HG02759 (cell line): ENCODE measurements at regions not wholly inside any gene's neighbourhood (a gene's known extent, or its start where the extent isn't known, plus 50 kb on each side); places are given as distances from the start of the nearest gene placed in this dataset.

Source experiments
- ATAC-seq: cut with Tn5 transposase; IDR thresholded peaks from one replicate; pipeline ENCODE4 v1.9.1; 2021; ENCODE audit warnings: mild to moderate bottlenecking, moderate library complexity; ENCODE audit not compliant: unreplicated experiment

DNA sequence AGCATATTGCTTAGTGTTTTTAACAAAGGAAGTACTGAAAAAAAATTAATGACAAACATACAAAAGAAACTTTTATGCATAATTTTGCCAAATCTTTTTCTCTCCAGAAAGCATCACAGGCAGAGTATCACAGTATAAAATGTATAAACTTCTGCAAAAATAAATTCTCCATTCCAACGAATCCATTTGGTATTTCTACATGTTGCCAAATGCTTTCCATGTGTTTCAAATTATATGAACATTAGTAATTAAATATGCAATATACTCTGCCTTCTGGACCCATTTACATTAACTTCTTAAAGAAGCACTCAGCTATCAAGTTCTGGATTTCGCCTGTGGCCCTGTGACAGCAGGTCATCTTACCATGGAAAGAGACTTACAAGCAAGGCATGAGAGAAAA, 189.1 kb upstream of the ALCAM start:
- no peak for ATAC-seq

DNA sequence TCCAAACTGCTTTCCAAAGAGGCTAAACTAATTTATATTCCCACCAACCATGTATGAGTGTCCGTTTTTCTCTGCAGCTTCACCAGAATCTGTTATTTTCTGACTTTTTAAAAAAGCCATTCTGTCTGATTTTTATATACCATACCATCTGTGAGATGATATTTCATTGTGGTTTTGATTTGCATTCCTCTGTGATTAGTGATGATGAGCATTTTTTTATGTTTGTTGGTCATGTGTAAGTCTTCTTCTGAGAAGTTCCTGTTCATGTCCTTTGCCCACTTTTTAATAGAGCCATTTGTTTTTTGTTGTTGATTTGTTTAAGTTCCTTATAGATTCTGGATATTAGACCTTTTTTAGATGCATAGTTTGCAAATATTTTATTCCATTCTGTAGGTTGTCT, 179.4 kb upstream of the ALCAM start:
- no peak for ATAC-seq

DNA sequence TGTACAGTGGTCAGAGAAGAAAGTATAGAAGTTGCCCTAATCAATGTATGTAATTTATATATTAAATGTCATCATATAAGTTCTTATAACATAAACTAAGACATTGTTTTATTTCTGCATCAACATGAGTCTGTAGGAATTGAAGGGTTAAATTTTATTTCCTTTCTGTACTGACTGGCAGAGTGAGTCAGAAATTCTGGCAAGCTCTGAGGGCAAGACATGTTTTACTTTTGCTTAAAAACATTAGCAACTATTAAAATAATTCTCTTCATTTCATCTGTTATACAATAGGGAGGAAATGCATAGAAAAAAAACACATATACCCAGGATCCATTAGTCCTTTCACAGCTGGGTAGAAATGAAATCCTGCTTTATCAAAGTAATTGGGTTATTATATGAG, 171.4 kb upstream of the ALCAM start:
- ATAC-seq = no peak

DNA sequence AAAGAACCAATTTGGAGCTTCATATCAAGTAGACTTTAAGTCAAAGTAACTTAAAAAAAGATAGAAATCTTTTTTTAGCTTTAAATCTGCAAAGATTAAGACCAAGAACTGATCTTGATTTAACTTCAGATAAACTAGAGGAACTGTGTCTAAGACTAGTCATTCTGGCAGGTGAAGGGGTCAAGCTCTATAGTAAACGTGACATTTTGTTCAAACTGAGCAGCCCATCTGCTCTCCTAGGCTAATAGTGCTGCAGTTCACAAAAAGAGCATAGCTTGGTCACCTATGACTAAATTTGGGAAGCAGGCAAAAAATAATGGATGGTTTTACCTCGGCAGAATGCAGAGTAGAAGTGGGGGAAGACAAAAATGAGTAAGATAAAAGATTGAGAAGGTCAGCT, 168.8 kb upstream of the ALCAM start:
- ATAC-seq = no peak

DNA sequence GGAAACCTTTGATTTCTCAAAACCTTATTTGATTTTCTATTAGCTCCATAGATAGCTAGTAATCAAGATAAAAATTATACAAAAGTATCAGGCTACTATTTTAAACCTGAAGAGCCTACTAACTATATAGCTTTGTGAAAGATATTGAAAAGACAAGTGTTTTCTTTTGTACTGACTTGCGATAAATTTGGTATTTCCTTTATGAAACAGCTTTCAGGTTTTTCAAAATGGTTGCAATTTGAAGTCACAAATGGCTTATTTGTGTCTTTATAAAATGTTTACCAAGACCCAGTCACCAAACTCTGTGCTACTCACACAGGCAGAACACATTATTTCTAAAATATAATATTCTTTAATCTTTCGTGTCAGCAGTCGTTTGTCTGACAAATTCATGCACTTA, 167.5 kb upstream of the ALCAM start:
- ATAC-seq = no peak

DNA sequence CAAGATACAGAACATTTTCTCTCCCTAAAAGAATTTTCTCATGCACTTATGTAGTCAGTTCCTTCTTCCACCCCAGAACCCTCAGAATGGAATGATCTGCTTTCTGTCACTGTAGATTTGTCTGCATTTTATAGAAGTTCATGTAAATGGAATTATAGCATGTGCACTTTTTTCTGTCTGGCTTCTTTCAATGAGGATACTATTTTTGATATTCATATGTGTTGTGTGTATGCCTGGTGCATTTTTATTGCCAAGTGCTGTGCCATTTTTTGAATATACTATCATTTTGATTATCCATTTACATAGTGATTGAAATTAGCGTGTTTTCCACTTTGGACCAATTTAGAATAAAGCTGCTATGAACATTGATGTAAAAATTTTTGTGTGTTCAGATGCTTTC, 156.6 kb upstream of the ALCAM start:
- ATAC-seq = no peak

DNA sequence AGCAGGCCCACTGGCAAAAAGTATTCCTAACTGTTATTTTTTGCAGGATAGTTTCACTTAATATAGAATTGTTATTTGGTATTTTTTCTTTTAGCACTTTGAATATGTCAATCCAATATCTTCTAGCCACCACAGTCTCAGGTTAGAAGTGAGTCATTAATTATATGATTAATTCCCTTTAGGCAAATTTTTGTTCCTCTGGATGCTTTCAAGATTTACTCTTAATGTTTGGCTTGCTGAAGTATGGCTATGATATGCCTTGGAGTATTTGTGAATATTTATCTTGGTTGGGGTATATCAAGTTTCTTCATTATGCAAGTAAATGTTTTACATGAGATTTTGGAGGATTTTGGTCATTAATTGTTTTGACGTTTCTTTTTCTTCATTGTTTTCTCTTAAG, 152.1 kb upstream of the ALCAM start:
- no peak for ATAC-seq

DNA sequence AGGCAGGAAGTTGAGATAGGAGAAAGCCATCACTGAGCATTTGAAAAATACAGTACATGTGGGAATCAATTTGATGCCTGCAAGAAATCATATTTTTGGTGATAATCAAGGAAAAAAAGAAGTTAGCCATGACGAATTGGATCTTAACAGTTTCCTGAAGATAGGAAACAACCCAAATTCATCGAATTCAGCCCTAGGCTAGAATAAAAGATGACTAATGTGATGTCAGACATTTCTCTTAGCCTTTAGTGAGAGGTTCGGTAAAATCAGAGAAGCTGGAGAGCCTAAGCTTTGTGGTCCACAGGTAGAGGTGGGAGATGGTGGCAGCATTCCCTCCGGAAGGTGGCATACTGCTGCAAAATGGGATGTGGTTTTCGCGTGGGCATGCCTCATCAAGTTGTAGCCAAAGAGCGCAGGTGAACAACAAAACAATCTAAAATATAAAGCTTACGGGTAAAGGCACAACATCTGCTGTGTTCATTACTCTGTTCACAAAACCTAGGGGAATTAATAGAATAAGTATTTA, 144.1 kb upstream of the ALCAM start:
- ATAC-seq = no peak

DNA sequence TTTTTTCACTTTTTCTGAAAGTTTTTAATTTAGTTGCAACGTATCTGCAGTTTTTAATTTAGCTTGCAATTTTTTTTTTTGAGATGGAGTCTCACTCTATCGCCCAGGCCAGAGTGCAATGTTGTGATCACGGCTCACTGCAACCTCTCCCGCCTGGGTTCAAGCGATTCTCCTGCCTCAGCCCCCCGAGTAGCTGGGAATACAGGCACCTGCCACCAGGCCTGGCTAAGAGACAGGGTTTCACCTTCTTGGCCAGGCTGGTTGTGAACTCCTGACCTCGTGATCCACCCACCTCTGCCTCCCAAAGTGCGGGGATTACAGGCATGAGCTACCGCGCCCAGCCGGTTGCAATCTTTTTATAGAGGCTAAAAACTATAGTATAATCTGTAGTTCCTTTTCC, 142.9 kb upstream of the ALCAM start:
- no peak for ATAC-seq

DNA sequence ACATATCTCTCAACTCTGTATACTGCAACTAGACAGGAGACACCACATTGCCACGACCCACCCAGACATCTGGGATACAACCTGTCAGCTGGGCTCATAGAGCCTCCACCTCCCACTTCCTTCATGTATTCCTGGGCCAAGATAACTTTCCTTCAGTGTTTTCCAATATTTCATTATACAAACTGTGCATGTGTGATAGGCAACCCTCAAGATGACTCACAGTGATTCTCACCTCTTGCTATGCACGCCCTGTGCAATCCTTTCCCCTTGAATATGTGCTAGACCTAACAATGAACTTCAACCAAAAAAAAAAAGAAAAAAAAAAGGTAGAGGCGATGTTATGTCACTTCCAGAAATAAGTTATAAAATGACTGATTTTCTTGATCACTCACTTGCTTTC, 138.0 kb upstream of the ALCAM start:
- no peak for ATAC-seq

DNA sequence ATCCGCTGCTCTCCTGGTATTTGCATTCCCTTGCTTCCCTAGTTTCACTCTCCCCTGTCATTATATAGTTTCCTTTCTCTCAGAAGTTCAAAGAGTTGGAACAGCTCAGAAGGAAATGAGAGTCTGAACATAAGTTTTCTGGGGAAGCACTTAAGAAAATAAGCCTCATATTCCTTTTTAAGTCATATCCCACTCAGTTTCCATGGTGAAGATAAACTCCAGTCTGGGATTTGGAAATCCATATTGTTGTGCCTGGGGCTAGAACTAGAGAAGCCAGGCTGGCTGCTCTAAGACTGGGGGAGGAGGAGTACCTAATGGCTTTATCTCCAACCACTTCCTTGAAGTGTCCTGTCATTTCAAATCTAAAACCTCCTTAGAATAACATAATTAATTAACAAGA, 134.2 kb upstream of the ALCAM start:
- ATAC-seq = no peak

DNA sequence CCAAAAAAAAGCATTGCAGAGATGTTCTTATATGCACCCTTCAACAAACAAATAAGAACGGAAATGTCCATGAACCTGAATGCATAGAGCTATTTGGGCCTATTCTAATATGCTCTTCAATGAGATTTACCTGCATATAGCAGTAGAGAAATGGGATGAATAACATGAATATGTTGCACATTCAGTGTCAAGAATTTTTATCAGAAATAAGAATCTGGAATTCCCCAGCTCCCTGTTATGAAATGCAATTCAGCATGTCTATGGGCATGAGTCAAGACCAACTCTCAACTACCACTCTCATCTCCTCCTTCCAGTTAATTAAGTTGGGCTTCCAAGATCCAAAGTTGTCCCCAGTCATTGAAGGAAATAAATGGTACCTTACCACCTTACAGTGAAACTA, 133.7 kb upstream of the ALCAM start:
- no peak for ATAC-seq

DNA sequence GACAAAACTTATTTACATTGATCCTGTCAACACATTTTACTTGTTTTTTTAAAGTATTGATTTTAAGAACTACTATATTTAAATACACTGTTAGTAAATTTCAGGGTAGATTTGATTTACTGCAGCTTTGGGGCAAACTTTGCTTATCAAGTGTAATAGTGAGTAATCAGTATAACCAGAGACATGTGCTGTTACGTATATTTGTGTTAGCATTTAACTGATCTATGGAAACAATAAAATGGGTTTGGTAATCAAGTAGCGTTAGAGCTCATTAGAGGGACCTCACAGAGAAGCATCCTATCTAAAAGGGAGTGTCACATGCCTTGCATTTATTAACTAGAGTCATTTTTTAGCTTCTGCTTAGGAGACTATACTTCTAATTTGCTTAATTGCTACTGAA, 131.5 kb upstream of the ALCAM start:
- no peak for ATAC-seq

DNA sequence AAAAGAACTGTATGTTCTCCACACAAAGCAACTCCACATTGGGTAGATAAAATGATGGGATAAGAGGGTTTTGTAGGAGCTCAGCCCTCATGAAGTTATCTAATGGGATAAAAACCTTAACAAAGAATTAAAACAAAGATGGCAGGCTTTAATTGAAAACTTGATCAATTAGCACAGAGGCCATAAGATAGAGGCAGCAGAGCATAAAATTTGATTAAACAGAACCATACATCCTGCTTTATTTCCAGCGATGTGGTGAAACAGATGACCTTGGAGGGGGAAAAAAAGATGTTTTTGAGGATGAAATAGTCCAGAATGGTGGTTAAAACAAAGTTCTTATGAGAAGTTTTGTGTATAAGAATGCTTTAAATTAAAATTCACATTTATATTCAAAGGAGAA, 130.9 kb upstream of the ALCAM start:
- ATAC-seq = no peak

DNA sequence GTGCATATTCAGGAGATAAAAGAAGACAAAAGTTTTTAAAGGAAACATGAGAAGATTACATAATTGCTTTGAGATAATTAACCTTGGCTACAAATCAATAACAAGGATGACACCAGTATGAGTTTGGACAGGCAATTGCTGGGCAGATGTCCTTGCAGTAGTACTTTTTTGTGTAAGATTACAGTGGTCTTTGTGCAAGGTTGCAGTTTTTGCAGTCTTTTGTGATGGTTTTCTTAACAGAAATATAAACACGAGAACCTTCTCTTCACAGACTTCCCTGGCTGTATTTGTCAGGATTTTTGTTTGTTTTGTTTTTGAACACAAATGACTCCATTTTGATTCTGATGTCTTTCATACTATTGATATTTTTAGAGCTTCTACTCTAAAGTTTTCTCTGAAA, 128.3 kb upstream of the ALCAM start:
- ATAC-seq = no peak

DNA sequence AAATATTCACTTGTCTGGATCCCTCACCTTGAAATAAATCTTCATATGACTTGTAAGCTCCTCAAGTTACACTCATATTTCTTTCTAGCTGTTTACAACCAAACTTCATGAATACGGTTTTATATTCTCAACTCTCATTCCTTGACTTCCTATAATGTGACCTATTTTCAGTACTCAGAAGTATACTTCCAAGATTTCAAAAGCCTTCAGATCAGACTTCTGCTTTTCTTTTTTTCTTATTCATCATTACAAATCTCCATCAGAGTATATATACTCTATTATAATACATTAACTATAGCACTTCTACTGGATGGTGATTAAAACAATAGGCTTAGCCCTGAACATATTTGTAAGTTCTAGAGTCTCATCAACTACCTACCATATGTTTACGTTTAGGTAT, 123.6 kb upstream of the ALCAM start:
- no peak for ATAC-seq

DNA sequence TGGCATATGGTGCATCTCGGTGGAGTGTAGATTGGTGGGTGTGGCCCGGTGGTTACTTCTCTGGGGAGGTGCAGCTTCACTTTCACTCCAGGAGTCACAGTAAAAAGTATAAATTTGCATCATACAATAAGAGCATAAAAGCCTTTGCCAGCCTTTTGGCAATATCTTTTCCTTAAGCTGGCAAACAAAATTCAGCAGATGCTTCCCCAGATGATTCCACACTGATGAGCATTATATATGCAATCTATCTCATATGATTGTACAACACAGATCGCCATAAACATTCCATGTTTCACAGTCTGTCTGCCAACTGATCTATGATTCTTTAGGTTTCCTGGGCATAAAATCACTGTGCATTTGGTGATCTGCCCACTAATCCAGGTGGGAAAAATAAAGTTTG, 120.2 kb upstream of the ALCAM start:
- no peak for ATAC-seq

DNA sequence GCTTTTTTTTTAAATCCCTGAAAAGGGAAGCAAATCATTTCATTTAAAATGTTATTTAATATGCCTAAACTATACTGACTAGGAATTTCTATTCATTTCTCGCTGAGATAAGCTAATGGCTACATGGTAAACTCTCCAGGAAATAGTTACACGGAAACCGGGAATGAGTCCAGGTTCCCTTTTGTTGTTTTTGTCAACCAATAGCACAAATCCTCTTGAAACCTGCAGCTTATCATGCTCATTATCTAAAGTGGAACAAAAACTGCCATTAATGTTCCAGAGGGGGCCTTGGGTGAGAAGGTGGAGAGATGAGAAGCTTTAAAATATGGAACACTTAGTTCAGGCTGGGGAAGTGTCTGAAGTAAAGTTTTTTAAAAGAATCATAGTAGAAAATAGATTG, 113.5 kb upstream of the ALCAM start:
- no peak for ATAC-seq

DNA sequence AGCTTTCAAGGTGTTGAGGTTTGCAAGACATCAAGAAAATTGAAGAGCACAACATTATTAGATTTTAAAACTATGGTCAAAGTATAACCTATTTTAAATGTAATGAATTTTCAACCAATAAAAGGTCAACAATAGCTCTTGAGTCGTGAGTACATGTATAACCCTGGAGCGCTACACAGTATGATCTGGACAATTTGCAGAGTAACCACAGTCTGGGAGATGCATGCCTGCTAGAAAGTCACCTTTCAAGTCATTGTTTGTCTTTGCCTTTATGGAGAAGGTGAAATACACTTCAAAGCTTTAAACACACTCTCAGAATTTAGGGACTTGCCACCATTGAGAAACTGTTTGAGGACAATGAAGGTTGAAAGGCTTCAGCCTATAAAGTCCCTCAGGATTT, 112.6 kb upstream of the ALCAM start:
- ATAC-seq = no peak

DNA sequence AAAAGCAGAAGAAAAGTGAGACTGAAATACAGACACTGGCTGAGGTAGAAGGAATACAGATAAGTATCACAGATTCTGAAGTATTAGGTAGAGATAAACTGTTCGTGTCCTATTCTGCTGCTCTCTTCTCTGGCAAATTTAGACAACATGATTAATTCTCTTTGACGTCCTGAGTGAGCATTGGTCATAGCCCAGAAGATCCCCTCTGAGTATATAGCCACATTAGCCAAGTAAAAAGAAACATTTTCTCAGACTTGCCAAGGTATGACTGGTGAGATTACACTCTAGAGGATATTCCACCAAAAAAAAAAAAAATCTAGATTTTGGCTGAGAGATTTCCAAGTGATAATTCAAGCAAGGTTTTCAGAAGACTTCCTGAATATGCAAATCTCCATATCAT, 111.4 kb upstream of the ALCAM start:
- ATAC-seq = no peak

DNA sequence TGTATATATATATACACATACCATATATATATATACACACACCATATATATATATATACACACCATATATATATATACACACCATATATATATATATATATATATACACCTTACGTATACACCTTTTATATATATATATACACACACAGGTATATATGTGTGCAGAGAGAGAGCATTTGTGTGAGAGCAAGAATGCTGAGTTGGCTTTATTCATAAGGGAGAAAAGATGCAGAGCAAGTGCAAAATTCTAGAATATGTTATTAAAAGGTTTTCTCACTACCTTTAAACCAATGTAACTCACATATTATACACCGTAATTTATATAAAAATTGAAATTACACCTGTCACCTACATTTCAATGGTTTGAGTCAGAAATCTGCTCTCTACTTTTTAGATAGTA, 107.2 kb upstream of the ALCAM start:
- no peak for ATAC-seq

DNA sequence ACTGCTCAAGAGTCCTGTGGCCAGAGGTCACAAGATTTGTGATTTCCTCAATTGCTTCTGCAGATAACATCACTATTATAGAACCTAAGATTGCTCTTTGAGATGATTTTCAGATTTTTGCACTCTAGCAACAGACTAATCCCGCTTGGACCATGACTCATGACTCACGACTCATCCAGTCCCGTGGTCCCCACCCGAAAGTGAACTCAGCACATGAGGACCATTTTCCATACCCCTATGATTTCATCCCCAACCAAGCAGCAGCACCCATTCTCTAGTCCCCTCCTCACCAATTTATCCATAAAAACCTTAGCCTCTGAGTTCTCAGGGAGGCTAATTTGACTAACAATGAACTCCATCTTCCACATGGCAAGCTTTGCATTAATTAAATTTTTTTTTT, 106.3 kb upstream of the ALCAM start:
- ATAC-seq = no peak

DNA sequence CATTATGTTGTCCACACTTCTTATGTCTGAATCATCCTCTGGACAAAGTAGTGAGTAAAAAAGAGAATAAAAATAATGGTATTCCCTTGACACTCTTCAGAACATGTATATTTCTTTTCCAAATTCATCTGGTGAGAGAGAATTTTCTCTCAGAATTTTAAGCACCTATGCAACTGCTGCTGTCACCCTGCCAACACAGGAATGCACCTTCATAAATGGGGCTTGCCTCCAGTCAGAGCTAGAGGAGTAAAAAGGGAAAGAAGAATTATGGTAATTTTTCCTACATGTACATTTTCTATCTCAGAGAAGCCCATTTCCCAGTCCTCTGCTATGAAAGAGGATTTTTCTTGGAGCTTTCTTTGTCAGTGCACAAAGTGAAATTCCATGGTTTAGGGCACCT, 92.2 kb upstream of the ALCAM start:
- no peak for ATAC-seq

DNA sequence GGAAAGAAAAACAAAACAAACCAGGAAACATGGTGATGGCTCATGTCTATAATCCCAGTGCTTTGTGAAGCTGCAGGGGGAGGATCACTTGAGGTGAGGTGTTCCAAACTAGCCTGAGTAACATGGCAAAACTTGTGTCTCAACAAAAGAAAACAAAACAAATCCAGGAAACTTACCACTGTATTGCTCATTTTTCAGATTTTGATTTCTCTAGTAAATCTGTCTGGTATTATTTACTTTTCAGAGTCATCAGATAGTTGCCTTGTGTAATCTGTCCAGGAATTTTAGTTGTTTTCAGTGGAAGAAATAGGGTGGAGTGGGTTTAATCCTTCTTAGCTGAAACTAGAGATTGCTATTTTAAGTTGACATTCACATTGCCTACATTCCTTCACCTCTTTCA, 91.8 kb upstream of the ALCAM start:
- no peak for ATAC-seq
